Activated T-cell treated with anti-CD3 and anti-CD28 coated beads for 4 hours (primary cell): ENCODE measurements at regions not wholly inside any gene's neighbourhood (a gene's known extent, or its start where the extent isn't known, plus 50 kb on each side); places are given as distances from the start of the nearest gene placed in this dataset.
"Not testable (repeated sequence)": the region's sequence is repeated elsewhere in the genome, so short reads cannot be mapped to it uniquely, and the experiment has no call there.

ENCODE experiments used
- DNase-seq: peaks from one replicate; pipeline ENCODE4 v3.0.0-alpha.2; 2020

- DNase-seq = no peak
These were observed 77.0 kb upstream of the PTPN1 start for GRCh38 chr20:50433001-50433761.

DNA sequence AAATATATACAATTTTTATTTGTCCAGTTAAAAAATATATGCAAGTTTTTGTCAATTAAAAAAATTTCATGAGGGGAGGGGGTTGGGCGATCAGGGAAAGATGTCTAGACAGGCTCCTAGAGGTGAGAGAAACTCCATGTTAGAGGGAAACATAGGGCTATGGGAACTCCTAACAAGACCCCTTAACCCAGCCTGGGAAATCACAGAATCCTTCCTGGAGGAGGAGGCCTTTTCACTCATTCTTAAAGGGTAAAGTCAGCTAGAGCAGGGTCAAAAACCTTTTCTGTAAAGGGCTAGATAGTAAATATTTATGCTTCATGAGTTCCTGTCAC lies 75.9 kb upstream of the PTPN1 start:
- no peak for DNase-seq

DNA sequence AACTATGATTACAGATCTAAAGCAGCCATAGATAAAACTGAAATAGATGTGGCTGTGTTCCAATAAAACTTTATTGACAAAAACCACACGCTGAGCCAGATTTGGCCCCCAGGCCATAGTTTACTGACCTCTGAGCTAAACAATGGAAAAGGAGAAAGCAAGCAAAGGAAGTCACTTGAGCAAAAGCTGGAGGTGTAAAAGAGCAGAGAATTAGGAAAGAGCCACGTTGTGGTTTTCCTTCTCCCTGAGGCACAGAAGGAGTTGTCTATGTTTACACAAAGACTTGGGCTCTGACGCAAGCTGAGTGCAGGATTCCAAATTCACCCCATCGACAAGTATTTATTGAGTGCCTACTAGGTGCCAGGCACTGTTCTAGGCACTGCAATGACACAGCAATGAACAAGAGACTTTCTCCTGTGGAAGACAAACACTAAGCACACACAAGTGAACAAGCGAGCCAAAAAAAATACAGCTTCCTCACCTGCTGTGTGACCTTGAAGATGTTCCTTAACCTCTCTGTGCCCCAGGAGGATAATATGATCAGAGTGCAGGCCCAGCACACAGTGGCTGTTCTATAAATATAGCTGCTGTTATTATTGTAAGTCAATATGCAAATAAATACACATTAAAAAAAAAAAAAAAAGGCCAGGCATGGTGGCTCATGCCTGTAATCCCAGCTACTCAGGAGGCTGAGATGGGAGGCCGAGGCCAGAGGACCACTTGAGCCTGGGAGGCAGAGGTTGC lies 75.4 kb upstream of the PTPN1 start:
- no peak for DNase-seq

GRCh38 chr20:50435397-50436051 lies 74.7 kb upstream of the PTPN1 start:
- no peak for DNase-seq

- DNase-seq = no peak
These were observed 74.0 kb upstream of the PTPN1 start for GRCh38 chr20:50436052-50436656.

DNA sequence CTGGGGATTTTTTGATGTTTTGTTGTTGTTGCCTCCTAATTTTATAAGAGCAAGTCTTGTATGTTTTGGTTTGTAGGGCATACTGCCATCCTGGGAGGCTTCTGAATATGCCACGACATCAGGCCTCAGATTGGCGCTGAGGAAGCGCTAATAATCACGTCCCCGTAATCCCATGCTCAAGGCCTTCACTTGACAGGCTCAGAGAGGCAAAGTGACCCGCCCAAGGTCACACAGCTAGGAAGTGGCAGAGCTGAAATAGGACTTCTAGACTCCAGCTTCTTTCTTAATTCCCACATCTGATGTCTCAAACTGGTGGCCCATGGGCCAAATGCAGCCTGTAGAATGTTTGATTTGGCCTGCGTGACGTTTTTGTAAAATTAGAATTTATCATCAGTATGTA lies 73.5 kb upstream of the PTPN1 start:
- no peak for DNase-seq

DNA sequence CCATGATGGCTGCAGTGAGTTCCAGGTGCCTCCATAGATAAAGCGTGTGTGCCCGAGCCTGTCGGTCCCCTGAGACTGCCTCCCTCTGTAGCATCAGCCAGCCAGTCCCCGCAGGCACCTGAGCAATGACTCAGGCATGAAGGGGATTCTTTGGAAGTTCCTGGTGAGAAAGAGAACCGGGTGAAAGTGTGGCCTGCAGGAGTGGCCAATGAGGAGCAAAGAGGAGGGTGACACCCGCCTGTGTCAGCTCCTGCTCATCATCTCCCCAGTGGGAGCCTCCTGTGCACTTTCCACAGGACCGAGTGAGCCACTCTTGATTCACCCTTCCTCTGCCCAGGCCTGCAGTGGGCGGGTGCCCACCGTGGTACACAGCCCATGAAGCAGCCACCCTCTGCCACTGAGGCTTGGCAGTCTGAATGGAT lies 71.2 kb upstream of the PTPN1 start:
- DNase-seq = no peak

DNA sequence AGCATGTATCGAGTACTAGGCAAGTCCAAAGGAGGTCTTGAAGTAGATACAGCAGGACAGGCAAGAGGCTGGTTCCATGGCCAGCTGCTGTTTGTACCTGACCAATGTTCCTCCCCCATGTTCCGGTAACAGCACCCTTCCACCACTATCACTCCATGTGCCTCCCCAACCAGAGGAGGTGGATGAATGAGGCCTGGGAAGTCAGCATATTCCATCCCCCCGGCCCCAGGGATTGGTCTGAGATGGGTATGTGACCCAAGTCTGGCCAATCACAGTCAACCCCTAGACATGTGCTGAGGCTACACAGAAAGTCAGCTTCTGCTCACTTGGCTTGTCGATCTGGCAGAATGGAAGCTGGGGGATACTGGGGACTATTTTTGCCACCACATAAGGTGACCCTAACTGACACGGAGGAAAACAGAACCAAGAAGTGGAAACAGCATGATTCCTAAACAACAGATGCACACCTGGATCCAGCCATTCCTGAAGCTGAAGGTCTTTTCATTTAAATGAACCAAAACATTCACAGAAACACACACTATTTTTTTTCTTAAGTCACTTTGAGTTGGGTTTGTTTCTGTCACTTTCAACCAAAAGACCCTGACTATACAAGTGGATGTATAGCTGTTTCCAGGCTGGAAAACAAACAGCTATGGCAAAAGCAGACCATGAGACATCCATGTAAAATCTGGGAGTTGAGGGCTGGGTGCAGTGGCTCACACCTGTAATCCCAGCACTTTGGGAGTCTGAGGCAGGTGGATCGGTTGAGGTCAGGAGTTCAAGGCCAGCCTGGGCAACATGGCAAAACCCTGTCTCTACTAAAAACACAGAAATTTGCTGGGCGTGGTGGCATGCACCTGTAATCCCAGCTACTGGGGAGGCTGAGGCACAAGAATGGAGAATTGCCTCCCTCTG lies 70.4 kb upstream of the PTPN1 start:
- no peak for DNase-seq

- DNase-seq = no peak
These were observed 67.7 kb upstream of the PTPN1 start for GRCh38 chr20:50442512-50442911.

DNA sequence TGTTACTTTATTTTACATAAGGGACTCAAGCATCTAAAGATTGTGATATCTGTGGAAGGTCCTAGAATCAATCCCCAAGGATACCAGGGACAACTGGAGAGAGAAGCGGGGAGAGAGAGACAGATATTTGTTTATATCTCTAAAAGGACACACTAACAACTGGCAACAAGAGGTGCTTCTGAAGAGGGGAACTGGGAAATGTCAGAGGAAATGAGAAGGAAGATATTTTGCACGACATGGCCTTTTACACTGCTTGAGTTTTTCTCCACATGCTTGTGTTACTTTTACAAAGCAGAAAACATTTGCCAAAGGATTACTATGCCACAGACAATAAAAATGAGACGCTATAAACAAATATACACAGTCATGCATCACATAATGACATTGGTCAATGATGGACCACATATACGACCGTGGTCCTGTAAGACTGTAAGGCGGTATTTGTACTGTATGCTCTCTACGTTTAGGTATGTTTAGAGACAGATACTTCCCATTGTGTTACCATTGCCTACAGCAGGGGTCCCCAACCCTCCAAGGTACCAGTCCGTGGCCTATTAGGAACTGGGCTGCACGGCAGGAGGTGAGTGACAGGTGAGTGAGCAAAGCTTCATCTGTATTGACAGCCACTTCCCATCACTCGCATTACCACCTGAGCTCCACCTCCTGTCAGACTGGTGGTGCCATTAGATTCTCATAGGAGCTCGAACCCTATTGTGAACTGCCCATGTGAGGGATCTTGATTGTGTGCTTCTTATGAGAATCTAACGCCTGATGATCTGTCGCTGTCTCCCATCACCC lies 64.6 kb upstream of the PTPN1 start:
- no peak for DNase-seq

GRCh38 chr20:50446351-50447101 lies 63.7 kb upstream of the PTPN1 start:
- DNase-seq = no peak

DNA sequence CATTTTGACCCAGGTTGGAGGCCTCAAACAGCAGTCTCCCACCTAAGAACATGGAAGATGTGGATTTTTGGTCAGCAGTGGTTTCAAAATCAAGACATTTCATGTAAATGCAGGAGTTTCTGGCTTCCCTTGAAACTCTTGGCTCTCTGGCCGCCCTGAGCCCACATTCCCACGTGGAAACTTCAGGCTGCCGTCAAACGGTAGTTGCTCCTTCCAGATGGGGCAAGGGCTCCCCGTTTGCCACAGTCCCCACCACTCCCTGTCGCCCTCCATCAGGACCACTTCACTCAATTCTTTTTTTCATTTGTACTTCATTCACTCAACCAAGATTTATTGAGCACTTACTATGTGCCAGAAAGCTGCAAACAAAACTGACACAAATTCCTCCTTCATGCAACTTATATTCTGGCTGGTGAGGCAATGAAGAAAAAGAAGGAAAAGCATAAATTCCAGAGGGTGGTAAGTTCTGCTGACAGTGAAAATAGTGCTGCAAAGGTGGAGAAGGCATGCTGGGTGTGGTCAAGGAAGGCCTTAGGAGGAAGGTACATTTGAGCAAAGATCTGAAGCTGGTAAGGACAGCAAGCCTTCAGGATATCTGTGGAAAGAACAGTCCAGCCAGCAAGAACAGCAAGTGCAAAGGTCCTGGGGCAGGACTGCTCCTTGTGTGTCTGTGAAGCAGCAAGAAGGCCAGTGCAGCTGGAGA lies 62.9 kb upstream of the PTPN1 start:
- no peak for DNase-seq

- DNase-seq = no peak
These were observed 62.4 kb upstream of the PTPN1 start for GRCh38 chr20:50447817-50448216.

DNA sequence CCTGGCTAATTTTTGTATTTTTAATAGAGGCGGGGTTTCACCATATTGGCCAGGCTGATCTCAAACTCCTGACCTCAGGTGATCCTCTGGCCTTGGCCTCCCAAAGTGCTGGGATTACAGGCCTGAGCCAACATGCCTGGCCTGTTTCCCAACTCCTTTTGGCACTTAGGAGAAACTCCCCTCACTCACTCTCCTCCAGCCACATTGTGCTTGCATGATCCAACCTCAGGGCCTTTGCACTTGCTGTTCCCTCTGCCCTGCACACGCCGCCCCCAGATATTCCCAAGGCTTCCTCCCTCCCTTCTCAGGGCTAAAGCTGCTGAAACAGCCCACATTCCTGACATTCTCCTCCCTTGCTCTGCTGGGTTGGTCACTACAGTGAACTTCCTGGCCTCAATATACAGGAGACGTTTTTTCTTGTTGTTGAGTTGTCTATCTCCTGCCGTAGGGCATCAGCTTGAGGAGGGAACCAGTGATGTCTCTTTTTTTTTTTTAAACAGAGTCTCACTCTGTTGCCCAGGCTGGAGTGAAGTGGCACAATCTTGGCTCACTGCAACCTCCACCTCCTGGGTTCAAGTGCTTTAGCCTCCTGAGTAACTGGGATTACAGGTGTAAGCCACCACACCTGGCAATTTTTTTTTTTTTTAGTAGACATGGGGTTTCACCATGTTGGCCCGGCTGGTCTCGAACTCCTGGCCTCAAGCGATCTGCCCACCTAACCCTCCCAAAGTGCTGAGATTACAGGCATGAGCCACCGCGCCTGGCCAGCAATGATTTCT lies 61.4 kb upstream of the PTPN1 start:
- DNase-seq = not testable (repeated sequence)

GRCh38 chr20:50449738-50450492 lies 60.3 kb upstream of the PTPN1 start:
- no peak for DNase-seq

- DNase-seq = no peak
These were observed 59.7 kb upstream of the PTPN1 start for GRCh38 chr20:50450493-50450826.

DNA sequence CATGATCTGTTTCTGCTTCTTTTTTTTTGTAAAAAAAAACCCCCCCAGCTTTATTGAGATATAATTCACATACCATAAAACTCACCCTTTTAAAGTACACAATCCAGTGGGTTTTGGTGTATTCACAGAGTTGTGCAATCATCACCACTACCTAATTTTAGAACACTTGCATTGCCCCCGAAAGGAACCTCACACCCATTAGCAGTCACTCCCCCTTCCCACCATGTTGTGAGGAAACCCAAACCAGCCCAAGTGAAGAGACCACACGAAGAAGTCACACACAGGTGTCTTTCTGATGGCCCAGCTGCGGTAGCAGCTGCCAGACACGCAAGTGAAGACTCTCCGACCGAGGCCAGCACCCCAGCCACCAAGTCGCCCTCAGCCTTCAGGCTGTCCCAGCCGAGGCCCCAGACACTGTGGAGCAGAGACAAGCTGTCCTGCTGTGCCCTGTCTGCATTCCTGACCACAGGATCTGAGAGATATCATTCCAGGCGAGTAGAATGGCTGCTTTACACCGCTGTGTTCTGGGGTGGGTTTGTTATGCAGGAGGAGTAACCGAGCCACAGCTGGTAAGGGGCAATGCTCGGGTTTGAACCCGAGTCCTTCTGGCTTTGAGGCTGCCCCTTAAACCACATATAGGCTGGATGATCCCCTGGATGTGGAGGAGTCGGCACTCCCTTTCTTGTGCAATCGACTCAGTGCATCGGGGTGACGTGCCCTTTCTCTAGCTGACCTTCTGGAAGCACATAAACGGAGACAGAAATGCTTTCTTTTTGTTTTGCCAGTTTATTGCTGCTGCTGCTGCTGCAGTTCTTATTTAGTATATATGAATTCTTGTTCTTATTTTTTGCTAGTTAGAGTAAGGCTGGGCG lies 59.1 kb upstream of the PTPN1 start:
- no peak for DNase-seq
